ENCODE measurements at regions not wholly inside any gene's neighbourhood (a gene's known extent, or its start where the extent isn't known, plus 50 kb on each side); places are given as distances from the start of the nearest gene placed in this dataset.
"Not testable (repeated sequence)": the region's sequence is repeated elsewhere in the genome, so short reads cannot be mapped to it uniquely, and the experiment has no call there.

DNA sequence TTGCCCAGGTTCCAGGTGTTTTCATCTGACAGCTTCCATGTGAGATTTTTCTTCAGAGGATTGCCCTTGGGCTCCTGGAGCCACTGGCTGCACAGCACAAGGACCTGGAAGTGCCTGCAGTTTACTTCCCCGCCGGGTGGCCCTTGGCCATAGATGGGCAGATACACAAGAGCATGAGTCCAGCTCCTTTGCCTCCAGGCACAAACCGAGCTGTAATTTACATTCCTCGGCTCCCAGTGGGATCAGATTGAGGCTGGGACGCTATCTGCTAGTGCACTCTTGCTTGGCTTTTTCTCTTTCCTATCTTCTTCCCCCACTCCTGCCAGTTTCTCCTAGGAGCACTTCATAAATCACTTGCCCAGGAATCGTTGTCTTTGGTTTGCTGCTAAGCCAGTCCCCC, 85.4 kb upstream of the RALY start:
- no peak for DNase-seq (ENCODE audit: low spot score)

DNA sequence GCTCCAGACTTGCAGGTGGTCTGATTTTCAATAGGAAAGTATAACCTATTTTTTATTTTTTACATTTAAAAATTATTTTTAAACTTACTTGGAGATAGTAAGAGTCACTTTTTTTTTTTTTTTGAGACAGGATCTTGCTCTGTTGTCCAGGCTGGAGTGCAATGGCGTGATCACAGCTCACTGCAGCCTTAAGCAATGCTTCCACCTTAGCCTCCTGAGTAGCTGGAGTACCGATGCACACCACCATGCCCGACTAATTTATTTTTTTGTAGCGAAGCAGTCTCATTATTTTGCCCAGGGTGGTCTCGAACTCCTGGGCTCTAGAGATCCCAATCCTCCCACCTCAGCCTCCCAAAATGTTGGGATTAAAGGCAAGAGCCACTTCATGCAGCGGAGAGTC, 84.8 kb upstream of the RALY start:
- no peak for DNase-seq (ENCODE audit: low spot score)

DNA sequence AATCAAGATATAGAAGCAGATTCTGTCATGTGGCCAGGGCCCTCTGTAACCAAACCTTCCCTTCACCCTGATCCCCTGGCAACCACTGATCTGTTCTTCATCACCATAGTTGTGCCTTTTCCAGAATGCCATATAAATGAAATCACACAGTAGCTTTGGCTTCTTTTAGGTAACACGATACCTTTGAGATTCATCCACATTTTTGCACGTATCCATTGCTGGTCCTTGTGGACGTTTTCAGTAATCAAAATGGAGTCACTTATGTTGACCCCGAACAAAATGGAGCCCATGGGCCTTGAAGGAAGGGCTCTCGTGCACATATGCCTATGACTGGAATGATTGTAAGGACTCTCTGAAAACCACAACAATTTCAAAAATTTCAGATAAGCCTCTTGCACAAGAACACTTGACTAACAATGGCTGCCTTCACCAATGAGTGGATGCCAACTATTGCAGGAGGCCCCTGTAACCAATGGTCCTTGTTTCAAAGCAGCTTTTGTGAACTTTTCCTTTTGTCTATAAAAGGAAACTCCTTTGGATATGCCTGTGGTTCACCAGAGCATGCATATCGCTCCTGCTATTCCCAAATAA, 84.3 kb upstream of the RALY start:
- no peak for DNase-seq (ENCODE audit: low spot score)

- no peak for DNase-seq (ENCODE audit: low spot score)
Measured at GRCh38 chr20:33910056-33910455, 83.7 kb upstream of the RALY start.

DNA sequence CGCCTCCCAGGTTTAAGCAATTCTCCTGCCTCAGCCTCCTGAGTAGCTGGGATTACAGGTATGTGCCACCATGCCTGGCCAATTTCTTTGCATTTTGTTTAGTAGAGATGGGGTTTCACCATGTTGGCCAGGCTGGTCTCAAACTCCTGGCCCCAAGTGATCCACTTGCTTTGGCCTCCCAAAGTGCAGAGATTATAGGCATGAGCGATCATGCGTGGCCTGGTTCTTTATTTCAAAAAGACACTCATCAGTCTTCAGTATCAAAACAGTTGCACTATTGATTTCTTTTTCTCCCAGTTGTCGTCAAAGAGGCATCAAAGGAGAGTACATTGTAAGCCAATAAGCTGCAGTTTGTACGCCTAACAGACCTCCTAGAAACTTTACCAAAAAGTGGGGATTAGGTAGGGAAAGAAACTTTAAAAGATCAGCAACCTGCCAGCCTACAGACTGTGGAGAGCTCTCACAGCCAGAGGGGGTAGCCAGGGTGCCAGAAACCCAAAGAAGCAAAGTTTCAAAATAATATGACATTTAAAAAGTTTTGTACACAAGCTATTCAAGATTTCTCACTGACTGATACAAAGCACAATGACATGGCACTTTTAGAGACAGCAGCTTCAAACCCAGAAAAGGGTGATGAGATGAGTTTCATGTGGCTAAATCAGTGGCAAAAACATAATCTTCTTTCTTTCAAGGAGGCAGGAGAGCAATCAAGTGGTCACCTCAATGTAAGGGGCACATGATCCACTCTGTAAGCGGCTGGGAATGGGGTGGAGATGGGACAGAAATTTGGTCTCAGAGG, 83.0 kb upstream of the RALY start:
- no peak for DNase-seq (ENCODE audit: low spot score)

- peak; percentile 44 for DNase-seq (ENCODE audit: low spot score)
Measured at GRCh38 chr20:33914919-33915318, 78.8 kb upstream of the RALY start.

DNA sequence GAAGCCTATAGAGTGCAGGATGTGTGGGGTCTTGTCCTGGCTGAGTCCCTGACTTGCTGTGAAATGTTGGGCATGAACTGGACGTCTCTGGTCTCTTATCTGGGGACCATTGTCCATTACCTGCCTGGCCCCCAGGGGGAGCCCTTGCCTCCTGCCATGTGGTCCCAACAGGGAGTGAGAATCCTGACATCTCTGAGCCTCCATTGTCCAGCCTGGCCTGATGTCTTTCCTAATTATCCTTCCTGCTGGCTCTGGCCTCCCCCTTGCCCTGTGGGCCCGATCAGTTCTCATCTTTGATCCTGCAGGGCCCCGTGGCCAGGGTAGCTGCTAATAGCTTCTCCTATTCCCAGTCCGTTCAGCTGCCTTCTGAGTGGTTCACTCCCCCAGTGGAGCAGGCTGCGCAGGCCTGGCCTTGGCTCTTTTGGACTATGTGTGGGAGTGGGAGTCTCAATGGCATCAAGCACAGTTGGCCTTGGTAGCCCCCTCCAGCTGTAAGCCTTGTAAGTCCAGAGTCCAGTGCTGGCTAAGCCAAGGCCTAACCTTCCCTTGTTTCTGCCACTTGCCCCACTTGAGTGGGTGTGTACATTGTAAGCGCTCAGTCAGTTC, 77.9 kb upstream of the RALY start:
- DNase-seq (ENCODE audit: low spot score), result peak; percentile 82

- DNase-seq (ENCODE audit: low spot score), result no peak
Measured at GRCh38 chr20:33916768-33917167, 76.9 kb upstream of the RALY start.

GRCh38 chr20:33917831-33918525, 75.7 kb upstream of the RALY start:
- DNase-seq (ENCODE audit: low spot score), result no peak

GRCh38 chr20:33918662-33919061, 75.0 kb upstream of the RALY start:
- no peak for DNase-seq (ENCODE audit: low spot score)

GRCh38 chr20:33919653-33920052, 74.1 kb upstream of the RALY start:
- DNase-seq (ENCODE audit: low spot score), result no peak

DNA sequence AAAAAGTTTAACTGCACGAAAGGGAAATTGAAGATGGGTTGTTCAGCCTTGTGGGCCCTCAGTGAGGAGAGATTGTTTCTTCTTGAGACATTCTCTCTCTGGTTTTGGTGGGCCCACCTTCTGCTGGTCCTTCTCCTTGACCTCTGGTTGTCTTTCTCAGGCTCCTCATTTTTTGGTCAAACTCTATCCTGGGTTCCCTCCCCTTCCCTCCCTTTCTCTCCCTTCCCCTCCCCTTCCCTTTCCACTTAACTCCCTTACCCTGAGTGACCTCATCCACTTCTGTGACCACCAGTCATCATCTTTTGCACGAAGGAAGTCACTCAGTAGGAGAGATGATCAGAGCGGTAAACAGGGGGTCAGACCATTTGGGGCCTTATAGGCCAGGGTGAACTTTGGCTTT, 71.5 kb upstream of the RALY start:
- no peak for DNase-seq (ENCODE audit: low spot score)

DNA sequence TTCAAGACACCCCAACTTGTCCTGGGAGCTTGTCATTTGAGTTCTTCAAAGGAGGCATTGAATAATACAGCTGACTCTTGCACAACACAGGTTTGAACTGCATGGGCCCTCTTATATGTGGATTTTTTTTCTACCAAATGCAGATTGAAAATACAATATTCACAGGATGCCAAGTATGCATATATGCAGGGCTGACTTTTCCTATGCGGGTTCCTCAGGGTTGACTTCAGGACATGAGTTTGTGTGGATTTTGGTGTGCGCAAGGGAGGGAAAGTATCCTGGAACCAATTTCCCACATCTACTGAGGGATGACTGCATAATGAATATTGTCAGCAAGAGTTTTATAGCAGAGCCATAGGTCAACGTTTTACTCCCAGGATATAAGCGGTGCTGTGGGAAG, 70.0 kb upstream of the RALY start:
- no peak for DNase-seq (ENCODE audit: low spot score)

GRCh38 chr20:33925867-33926266, 67.8 kb upstream of the RALY start:
- DNase-seq (ENCODE audit: low spot score), result no peak

DNA sequence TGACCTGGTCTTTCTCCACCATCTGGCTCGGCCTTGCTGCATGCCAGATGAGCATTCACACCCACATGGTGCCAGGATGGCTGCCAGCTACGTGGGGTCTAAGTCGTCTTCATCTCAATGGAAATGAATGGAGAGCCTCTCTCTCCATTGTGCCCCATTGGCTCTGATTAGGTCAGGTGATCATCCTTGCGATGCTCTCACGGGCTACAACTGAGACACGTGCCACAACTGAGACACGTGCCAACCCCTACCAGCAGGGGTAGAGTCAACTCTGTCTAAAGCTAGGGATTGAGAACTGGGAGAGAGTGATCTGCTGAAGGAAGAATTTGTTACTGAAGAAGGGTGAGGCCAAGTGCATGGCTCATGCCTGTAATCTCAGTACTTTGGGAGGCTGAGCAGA, 67.3 kb upstream of the RALY start:
- DNase-seq (ENCODE audit: low spot score), result no peak

GRCh38 chr20:33927724-33928123, 66.0 kb upstream of the RALY start:
- no peak for DNase-seq (ENCODE audit: low spot score)

DNA sequence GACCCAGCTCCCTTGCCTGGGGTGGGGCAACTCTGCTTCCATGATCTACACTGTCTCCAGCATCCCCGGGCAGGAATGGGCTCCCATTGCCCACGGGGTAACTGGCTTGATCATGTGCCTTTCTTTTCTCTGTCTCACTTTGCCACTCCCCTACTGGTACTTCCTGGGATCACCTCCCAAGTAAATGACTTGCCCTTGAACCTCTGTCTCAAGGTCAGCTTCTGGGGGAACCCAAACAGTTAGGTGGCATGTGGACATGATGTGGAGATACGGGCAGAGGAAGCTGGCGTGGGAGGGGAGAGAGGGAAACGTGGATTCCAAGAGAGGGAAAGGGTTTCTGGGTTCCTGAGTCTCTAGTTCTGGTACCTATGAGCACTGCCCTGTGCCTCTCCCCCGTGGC, 63.8 kb upstream of the RALY start:
- no peak for DNase-seq (ENCODE audit: low spot score)

DNA sequence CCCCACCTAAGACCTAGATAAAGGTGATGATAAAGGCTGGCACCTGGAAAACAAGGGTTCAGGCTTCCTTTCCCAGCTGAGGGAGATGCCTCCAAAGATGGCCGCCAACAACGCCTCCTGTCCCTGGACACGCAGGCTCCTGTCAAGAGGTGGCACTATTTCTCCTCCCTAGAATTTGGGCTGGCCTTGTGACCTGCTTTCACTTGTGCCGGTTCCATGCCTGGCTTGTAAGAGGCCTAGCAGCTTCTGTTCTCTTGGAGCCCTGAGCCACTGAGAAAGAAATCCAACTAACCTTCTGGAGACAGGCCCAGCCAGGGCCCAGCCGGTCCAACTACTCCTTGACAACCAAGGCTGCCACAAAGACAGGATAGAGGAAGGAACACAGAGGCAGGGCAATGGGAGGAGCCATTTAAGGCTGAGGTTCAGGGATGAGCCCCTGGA, 60.2 kb upstream of the RALY start:
- DNase-seq (ENCODE audit: low spot score), result peak; percentile 73

DNA sequence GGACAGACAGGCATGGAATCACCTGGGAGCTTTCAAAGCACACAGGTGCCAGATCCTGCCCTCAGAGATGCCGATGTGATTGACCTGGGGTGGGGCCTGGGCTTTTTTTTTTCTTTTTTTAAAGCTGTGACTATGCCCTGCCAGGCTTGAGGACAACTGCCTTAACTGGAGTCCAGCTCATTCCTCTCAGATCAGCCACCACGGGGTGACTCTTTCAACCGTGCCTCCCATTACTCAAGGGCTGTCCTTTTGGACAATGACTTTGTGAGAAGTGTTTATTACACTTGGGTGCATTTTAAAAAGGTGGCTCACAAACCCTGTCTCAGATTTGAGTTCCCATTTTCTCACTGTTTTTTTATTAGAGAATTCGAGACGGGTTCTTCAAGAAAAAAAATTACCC, 57.1 kb upstream of the RALY start:
- no peak for DNase-seq (ENCODE audit: low spot score)

GRCh38 chr20:33939031-33939430, 54.7 kb upstream of the RALY start:
- not testable (repeated sequence) for DNase-seq (ENCODE audit: low spot score)

DNA sequence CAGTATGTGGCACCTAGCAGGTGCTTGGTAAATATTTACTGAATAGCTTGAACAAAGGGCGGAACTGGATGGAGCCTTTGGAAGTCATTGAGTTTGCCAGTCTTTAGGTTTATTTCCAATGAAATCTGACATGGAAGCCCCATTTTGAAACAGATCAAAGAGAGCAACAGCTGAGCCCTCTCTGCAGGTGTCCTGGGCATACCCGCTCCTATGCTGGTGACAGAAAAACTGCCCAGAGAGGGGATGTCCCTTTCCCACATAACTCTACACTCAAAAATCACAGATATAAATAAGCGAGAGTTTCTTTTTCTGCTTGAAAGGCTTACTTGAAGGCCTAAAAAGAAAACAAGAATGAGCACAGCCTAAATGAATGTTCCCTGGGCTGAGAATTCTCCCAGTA, 53.0 kb upstream of the RALY start:
- no peak for DNase-seq (ENCODE audit: low spot score)

Data from iPS-NIHi11 (cell line).